DOHH2 (cell line): ENCODE measurements at regions not wholly inside any gene's neighbourhood (a gene's known extent, or its start where the extent isn't known, plus 50 kb on each side); places are given as distances from the start of the nearest gene placed in this dataset.

Experiments used
- EZH2phosphoT487 ChIP-seq: fragments of 200-600 bp; sonication (generic); IDR thresholded peaks from 2 replicates; pipeline ENCODE4 v1.6.1; 2017; ENCODE audit warnings: borderline replicate concordance, mild to moderate bottlenecking, antibody characterized with exemption, low read length, moderate library complexity, mixed read lengths
- TF ChIP-seq, protein P1 (sequence below): fragments of 200-600 bp; sonication (generic); IDR thresholded peaks from one replicate; pipeline ENCODE4 v1.5.1; 2014; ENCODE audit warnings: antibody characterized with exemption, mild to moderate bottlenecking, low read depth, low read length; ENCODE audit not compliant: poor library complexity, severe bottlenecking

DNA sequence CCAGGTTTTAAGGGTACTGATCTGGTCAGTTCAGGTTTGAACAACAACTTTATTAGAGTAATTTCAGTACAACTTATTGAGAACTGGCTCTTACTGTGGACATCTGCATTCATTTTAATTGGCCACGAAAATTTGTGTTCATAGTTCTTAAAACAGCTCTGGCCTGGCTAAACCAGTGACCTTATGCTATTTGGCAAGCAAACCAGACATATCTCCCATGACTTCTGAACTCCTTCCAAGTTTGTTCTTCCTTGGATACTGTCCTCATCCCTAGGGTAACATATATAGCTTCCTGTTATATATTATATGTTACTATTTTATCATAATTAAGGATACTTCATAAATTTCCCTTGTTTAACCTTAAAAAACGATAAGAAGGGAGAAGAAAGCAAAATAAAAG, 841.9 kb downstream of the TRAM1L1 start:
- TF ChIP-seq, protein P1, sequence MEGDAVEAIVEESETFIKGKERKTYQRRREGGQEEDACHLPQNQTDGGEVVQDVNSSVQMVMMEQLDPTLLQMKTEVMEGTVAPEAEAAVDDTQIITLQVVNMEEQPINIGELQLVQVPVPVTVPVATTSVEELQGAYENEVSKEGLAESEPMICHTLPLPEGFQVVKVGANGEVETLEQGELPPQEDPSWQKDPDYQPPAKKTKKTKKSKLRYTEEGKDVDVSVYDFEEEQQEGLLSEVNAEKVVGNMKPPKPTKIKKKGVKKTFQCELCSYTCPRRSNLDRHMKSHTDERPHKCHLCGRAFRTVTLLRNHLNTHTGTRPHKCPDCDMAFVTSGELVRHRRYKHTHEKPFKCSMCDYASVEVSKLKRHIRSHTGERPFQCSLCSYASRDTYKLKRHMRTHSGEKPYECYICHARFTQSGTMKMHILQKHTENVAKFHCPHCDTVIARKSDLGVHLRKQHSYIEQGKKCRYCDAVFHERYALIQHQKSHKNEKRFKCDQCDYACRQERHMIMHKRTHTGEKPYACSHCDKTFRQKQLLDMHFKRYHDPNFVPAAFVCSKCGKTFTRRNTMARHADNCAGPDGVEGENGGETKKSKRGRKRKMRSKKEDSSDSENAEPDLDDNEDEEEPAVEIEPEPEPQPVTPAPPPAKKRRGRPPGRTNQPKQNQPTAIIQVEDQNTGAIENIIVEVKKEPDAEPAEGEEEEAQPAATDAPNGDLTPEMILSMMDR = no peak
- no peak for TF ChIP-seq EZH2phosphoT487
